ENCODE measurements at regions not wholly inside any gene's neighbourhood (a gene's known extent, or its start where the extent isn't known, plus 50 kb on each side); places are given as distances from the start of the nearest gene placed in this dataset.

DNA sequence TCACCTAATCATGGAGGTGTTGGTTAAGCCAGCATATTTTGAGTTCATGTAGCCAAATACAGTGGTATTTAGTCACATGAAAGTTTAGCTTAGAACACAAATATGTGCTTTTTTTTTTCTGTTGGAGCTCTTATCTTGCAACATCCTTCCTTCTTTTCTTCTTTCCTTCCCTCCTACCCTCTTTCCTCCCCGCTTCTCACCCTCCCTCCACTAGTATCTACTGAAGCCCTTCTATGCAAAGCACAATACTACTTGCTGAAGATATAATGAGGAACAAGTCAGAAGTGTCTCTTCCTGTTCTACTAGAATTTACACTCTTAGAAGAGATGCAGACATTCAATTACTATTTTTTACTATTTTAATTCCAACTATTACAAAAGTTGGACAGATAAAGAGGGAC lies 105.0 kb upstream of the ITGA4 start:
- TF ChIP-seq CTCF (conservative IDR thresholded peaks at IDR 0.05): no peak
- no peak for TF ChIP-seq EZH2 (IDR thresholded peaks at IDR 0.05; ENCODE audit: low read depth)
